NB4 (cell line): ENCODE measurements at regions not wholly inside any gene's neighbourhood (a gene's known extent, or its start where the extent isn't known, plus 50 kb on each side); places are given as distances from the start of the nearest gene placed in this dataset.

Experiments used
- DNase-seq: peaks from one replicate; pipeline ENCODE4 v3.0.0; 2010; ENCODE audit warnings: low read depth
- H3K4me3 ChIP-seq: one replicate; pipeline ENCODE4 v1.5.1; 2011; ENCODE audit warnings: mild to moderate bottlenecking, low read depth, low read length, moderate library complexity
- CTCF ChIP-seq: IDR thresholded peaks from one replicate; pipeline ENCODE4 v1.5.1; 2012; ENCODE audit warnings: low read depth, low read length
- MAX ChIP-seq: IDR thresholded peaks from 2 replicates; pipeline ENCODE4 v1.6.1; 2011; ENCODE audit warnings: low read depth, low read length
- MYC ChIP-seq: IDR thresholded peaks from 2 replicates; pipeline ENCODE4 v1.6.1; 2011; ENCODE audit warnings: low read depth, low read length
- POLR2A ChIP-seq: IDR thresholded peaks from 2 replicates; pipeline ENCODE4 v1.6.1; 2011; ENCODE audit warnings: mild to moderate bottlenecking; ENCODE audit not compliant: insufficient read length; ENCODE audit errors: extremely low read depth

GRCh38 chr11:121931748-121932352, 184.2 kb downstream of the BLID start:
- H3K4me3 ChIP-seq, result no peak overlapping the region
- DNase-seq, result no peak
- TF ChIP-seq CTCF (no peak), MAX (no peak), POLR2A (no peak), MYC (no peak)

- H3K4me3 ChIP-seq, result no peak overlapping the region
- TF ChIP-seq CTCF, result no peak
- no peak for TF ChIP-seq POLR2A
- TF ChIP-seq MYC, result no peak
- no peak for TF ChIP-seq MAX
- DNase-seq, result no peak
Measured at GRCh38 chr11:121931121-121931520, 184.9 kb downstream of the BLID start.

- TF ChIP-seq MAX, result no peak
- TF ChIP-seq MYC, result no peak
- no peak for TF ChIP-seq POLR2A
- no peak for TF ChIP-seq CTCF
- H3K4me3 ChIP-seq, result no peak overlapping the region
- no peak for DNase-seq
Measured at GRCh38 chr11:121930004-121930965, 185.7 kb downstream of the BLID start.

- TF ChIP-seq POLR2A, result no peak
- TF ChIP-seq MAX, result no peak
- TF ChIP-seq MYC, result no peak
- TF ChIP-seq CTCF, result no peak
- no peak for DNase-seq
- no peak overlapping the region for H3K4me3 ChIP-seq
Measured at GRCh38 chr11:121929581-121929980, 186.4 kb downstream of the BLID start.

- TF ChIP-seq MYC (no peak), CTCF (no peak), MAX (no peak), POLR2A (no peak)
- DNase-seq, result no peak
- H3K4me3 ChIP-seq, result no peak overlapping the region
Measured at GRCh38 chr11:121928597-121929580, 187.1 kb downstream of the BLID start.
